ENCODE measurements at regions not wholly inside any gene's neighbourhood (a gene's known extent, or its start where the extent isn't known, plus 50 kb on each side); places are given as distances from the start of the nearest gene placed in this dataset.

GRCh38 chr6:14272737-14273085, 155.1 kb downstream of the CD83 start:
- Histone ChIP-seq H3K4me3 (ENCODE audit: low read length) (no peak overlapping the region), H3K27ac (ENCODE audit: low read depth, low read length) (no peak overlapping the region), H3K4me1 (ENCODE audit: control insufficient read depth in 2 of 2, insufficient read depth in 2 of 2, low read length in 2 of 2) (peaks cover 17 to 52% of the 10 kb centered on the region in 2 donors), H3K9me3 (ENCODE audit: control insufficient read depth in 2 of 3, low read length in 3 of 3) (no peaks in the 10 kb centered on the region), H3K36me3 (ENCODE audit: control insufficient read depth in 2 of 3, insufficient read depth in 3 of 3, low read length in 3 of 3) (no peaks in the 10 kb centered on the region), H3K27me3 (ENCODE audit: control insufficient read depth in 2 of 2, insufficient read depth in 2 of 2, low read length in 2 of 2) (no peaks in the 10 kb centered on the region)
- ChIA-PET CTCF (no interaction called here), POLR2A (no interaction called here)
- no peak overlapping the region for H3K4me3 Mint-ChIP-seq
- peaks cover 0 to 11% (median 0%) of the 10 kb centered on the region in 5 donors for H3K36me3 Mint-ChIP-seq
- peaks cover 39 to 77% (median 64%) of the 10 kb centered on the region in 7 donors for H3K4me1 Mint-ChIP-seq
- ATAC-seq, result no peak
- H3K27ac Mint-ChIP-seq, result peak overlapping the region in 3 of 9 donors; percentile 11 to 53 (median 16)
- no peaks in the 10 kb centered on the region for H3K27me3 Mint-ChIP-seq
- intact Hi-C loops (cut with micrococcal nuclease), result loop anchor here (10.0 kb wide), 4 partner anchors 158 to 1862 kb away; partner anchors contain the start of gene CD83 (in 1 of the 2)
- H3K9me3 Mint-ChIP-seq, result peaks cover 0 to 10% (median 3%) of the 10 kb centered on the region in 11 donors
- no peak for DNase-seq

- DNase-seq (no peak), ATAC-seq (no peak)
- H3K4me1 ChIP-seq (ENCODE audit: control insufficient read depth in 2 of 2, insufficient read depth in 2 of 2, low read length in 2 of 2), result peaks cover 20 to 56% of the 10 kb centered on the region in 2 donors
- peak overlapping the region in 3 of 9 donors; percentile 11 to 53 (median 16) for H3K27ac Mint-ChIP-seq
- H3K27me3 ChIP-seq (ENCODE audit: control insufficient read depth in 2 of 2, insufficient read depth in 2 of 2, low read length in 2 of 2), result no peaks in the 10 kb centered on the region
- H3K36me3 ChIP-seq (ENCODE audit: control insufficient read depth in 2 of 3, insufficient read depth in 3 of 3, low read length in 3 of 3), result no peaks in the 10 kb centered on the region
- H3K4me3 Mint-ChIP-seq, result no peak overlapping the region
- H3K27ac ChIP-seq (ENCODE audit: low read depth, low read length), result no peak overlapping the region
- no peaks in the 10 kb centered on the region for H3K27me3 Mint-ChIP-seq
- peaks cover 0 to 10% (median 3%) of the 10 kb centered on the region in 11 donors for H3K9me3 Mint-ChIP-seq
- no peaks in the 10 kb centered on the region for H3K9me3 ChIP-seq (ENCODE audit: control insufficient read depth in 2 of 3, low read length in 3 of 3)
- intact Hi-C loops (cut with micrococcal nuclease), result loop anchor here (10.0 kb wide), 4 partner anchors 158 to 1862 kb away; partner anchors contain the start of gene CD83 (in 1 of the 2)
- no peak overlapping the region for H3K4me3 ChIP-seq (ENCODE audit: low read length)
- CTCF ChIA-PET, result no interaction called here
- peaks cover 43 to 81% (median 69%) of the 10 kb centered on the region in 7 donors for H3K4me1 Mint-ChIP-seq
- H3K36me3 Mint-ChIP-seq, result peaks cover 0 to 11% (median 0%) of the 10 kb centered on the region in 5 donors
- POLR2A ChIA-PET, result no interaction called here
Measured at GRCh38 chr6:14273191-14273590, 155.6 kb downstream of the CD83 start.

- Mint-ChIP-seq H3K36me3 (peaks cover 0 to 11% (median 0%) of the 10 kb centered on the region in 5 donors), H3K27ac (peak overlapping the region in 6 of 9 donors; percentile 0 to 93 (median 44)), H3K4me3 (peak overlapping the region in 2 of 10 donors; percentile 45 to 96), H3K27me3 (no peaks in the 10 kb centered on the region), H3K9me3 (peaks cover 0 to 10% (median 3%) of the 10 kb centered on the region in 11 donors), H3K4me1 (peaks cover 44 to 84% (median 70%) of the 10 kb centered on the region in 7 donors)
- no peaks in the 10 kb centered on the region for H3K36me3 ChIP-seq (ENCODE audit: control insufficient read depth in 2 of 3, insufficient read depth in 3 of 3, low read length in 3 of 3)
- H3K27me3 ChIP-seq (ENCODE audit: control insufficient read depth in 2 of 2, insufficient read depth in 2 of 2, low read length in 2 of 2), result no peaks in the 10 kb centered on the region
- H3K9me3 ChIP-seq (ENCODE audit: control insufficient read depth in 2 of 3, low read length in 3 of 3), result no peaks in the 10 kb centered on the region
- no peak overlapping the region for H3K27ac ChIP-seq (ENCODE audit: low read depth, low read length)
- no peak for ATAC-seq
- peaks cover 20 to 60% of the 10 kb centered on the region in 2 donors for H3K4me1 ChIP-seq (ENCODE audit: control insufficient read depth in 2 of 2, insufficient read depth in 2 of 2, low read length in 2 of 2)
- H3K4me3 ChIP-seq (ENCODE audit: low read length), result no peak overlapping the region
- DNase-seq, result no peak
- POLR2A ChIA-PET, result no interaction called here
- CTCF ChIA-PET, result no interaction called here
- intact Hi-C loops (cut with micrococcal nuclease), result loop anchor here (10.0 kb wide), 4 partner anchors 159 to 1861 kb away; partner anchors contain the start of gene CD83 (in 1 of the 2)
Measured at GRCh38 chr6:14274016-14274415, 156.4 kb downstream of the CD83 start.

- CTCF ChIA-PET, result interaction anchor here (0.7 kb wide), 1 partner anchor 63 kb away, joined by 4 read pairs; no protein-coding TSS in a partner anchor
Measured at GRCh38 chr6:14274546-14275492, 157.2 kb downstream of the CD83 start.

GRCh38 chr6:14275493-14275851, 157.9 kb downstream of the CD83 start:
- peaks cover 0 to 17% (median 0%) of the 10 kb centered on the region in 5 donors for H3K36me3 Mint-ChIP-seq
- no peak for ATAC-seq

More at GRCh38 chr6:14274546-14275492, 157.2 kb downstream of the CD83 start:
- H3K27me3 Mint-ChIP-seq, result no peaks in the 10 kb centered on the region
- H3K4me1 ChIP-seq (ENCODE audit: control insufficient read depth in 2 of 2, insufficient read depth in 2 of 2, low read length in 2 of 2), result peaks cover 20 to 56% of the 10 kb centered on the region in 2 donors
- no peaks in the 10 kb centered on the region for H3K27me3 ChIP-seq (ENCODE audit: control insufficient read depth in 2 of 2, insufficient read depth in 2 of 2, low read length in 2 of 2)
- peak overlapping the region in 8 of 10 donors; percentile 31 to 96 (median 74) for H3K4me3 Mint-ChIP-seq
- H3K9me3 Mint-ChIP-seq, result peaks cover 0 to 10% (median 3%) of the 10 kb centered on the region in 11 donors
- DNase-seq (no peak), ATAC-seq (no peak)
- H3K4me1 Mint-ChIP-seq, result peaks cover 42 to 80% (median 67%) of the 10 kb centered on the region in 7 donors
- intact Hi-C loops (cut with micrococcal nuclease), result loop anchor here (5.0 to 10.0 kb wide), 9 partner anchors 48 to 1860 kb away; partner anchors contain the start of genes CD83 (in 1 of the 2) and JARID2 (in 1 of the 2)
- H3K9me3 ChIP-seq (ENCODE audit: control insufficient read depth in 2 of 3, low read length in 3 of 3), result no peaks in the 10 kb centered on the region
- H3K36me3 ChIP-seq (ENCODE audit: control insufficient read depth in 2 of 3, insufficient read depth in 3 of 3, low read length in 3 of 3), result no peaks in the 10 kb centered on the region
- POLR2A ChIA-PET, result interaction anchor here (1.1 to 1.3 kb wide), 2 partner anchors 63 to 361 kb away, joined by 3 read pairs; no protein-coding TSS in a partner anchor
- H3K27ac ChIP-seq (ENCODE audit: low read depth, low read length), result no peak overlapping the region
- peaks cover 0 to 11% (median 0%) of the 10 kb centered on the region in 5 donors for H3K36me3 Mint-ChIP-seq
- no peak overlapping the region for H3K4me3 ChIP-seq (ENCODE audit: low read length)
- H3K27ac Mint-ChIP-seq, result peak overlapping the region in 7 of 9 donors; percentile 30 to 97 (median 88)

DNA sequence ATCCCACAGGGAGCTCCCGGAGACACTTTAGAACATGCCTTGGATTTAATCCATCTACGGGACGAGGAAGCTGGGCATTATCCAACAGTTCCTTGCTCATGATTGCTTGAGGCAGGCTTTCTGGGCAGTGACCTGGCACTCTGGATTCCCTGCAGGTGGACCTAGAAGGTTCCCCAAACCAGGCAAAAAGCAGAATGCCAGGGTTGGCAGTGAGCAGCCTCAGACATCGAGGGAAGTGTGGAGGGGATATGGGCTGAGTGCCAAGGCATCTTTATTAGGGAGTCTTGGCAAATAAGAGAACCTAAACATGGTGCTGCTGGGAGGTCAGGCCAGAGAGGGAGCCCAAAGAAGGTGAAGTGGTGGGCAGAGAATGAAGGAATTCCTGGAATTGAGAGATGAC, 158.5 kb downstream of the CD83 start:
- Histone ChIP-seq H3K4me3 (ENCODE audit: low read length) (peak overlapping the region; percentile 34), H3K4me1 (ENCODE audit: control insufficient read depth in 2 of 2, insufficient read depth in 2 of 2, low read length in 2 of 2) (peaks cover 20 to 46% of the 10 kb centered on the region in 2 donors), H3K27ac (ENCODE audit: low read depth, low read length) (no peak overlapping the region), H3K9me3 (ENCODE audit: control insufficient read depth in 2 of 3, low read length in 3 of 3) (peaks cover 0 to 5% (median 0%) of the 10 kb centered on the region in 3 experiments), H3K27me3 (ENCODE audit: control insufficient read depth in 2 of 2, insufficient read depth in 2 of 2, low read length in 2 of 2) (no peaks in the 10 kb centered on the region), H3K36me3 (ENCODE audit: control insufficient read depth in 2 of 3, insufficient read depth in 3 of 3, low read length in 3 of 3) (no peaks in the 10 kb centered on the region)
- intact Hi-C loops (cut with micrococcal nuclease), result loop anchor here (2.0 to 10.0 kb wide), 12 partner anchors 49 to 1859 kb away; partner anchors contain the start of genes CD83 (in 1 of the 2) and JARID2 (in 1 of the 2)
- Mint-ChIP-seq H3K36me3 (peaks cover 0 to 15% (median 0%) of the 10 kb centered on the region in 5 donors), H3K9me3 (peaks cover 0 to 16% (median 3%) of the 10 kb centered on the region in 11 donors), H3K4me1 (peaks cover 33 to 68% (median 60%) of the 10 kb centered on the region in 7 donors), H3K4me3 (peak overlapping the region; percentile 12 to 96 (median 76)), H3K27me3 (no peaks in the 10 kb centered on the region), H3K27ac (peak overlapping the region; percentile 82 to 97 (median 91))
- ChIA-PET CTCF (interaction anchor here (1.7 kb wide), 1 partner anchor 65 kb away, joined by 8 read pairs; no protein-coding TSS in a partner anchor), POLR2A (interaction anchor here (1.1 to 1.9 kb wide), 4 partner anchors 15 to 973 kb away, joined by 3 to 6 read pairs (median 3); no protein-coding TSS in a partner anchor)
- DNase-seq (no peak), ATAC-seq (no peak)

More at GRCh38 chr6:14275493-14275851, 157.9 kb downstream of the CD83 start:
- peaks cover 0 to 5% (median 0%) of the 10 kb centered on the region in 3 experiments for H3K9me3 ChIP-seq (ENCODE audit: control insufficient read depth in 2 of 3, low read length in 3 of 3)
- H3K4me3 ChIP-seq (ENCODE audit: low read length), result no peak overlapping the region
- H3K27me3 Mint-ChIP-seq, result no peaks in the 10 kb centered on the region
- no peaks in the 10 kb centered on the region for H3K27me3 ChIP-seq (ENCODE audit: control insufficient read depth in 2 of 2, insufficient read depth in 2 of 2, low read length in 2 of 2)
- peaks cover 20 to 52% of the 10 kb centered on the region in 2 donors for H3K4me1 ChIP-seq (ENCODE audit: control insufficient read depth in 2 of 2, insufficient read depth in 2 of 2, low read length in 2 of 2)
- ChIA-PET POLR2A (interaction anchor here (1.1 to 1.3 kb wide), 2 partner anchors 64 to 360 kb away, joined by 3 read pairs; no protein-coding TSS in a partner anchor), CTCF (no interaction called here)
- H3K27ac ChIP-seq (ENCODE audit: low read depth, low read length), result no peak overlapping the region
- intact Hi-C loops (cut with micrococcal nuclease), result loop anchor here (5.0 to 10.0 kb wide), 9 partner anchors 48 to 1859 kb away; partner anchors contain the start of genes CD83 (in 1 of the 2) and JARID2 (in 1 of the 2)
- no peak for DNase-seq
- no peaks in the 10 kb centered on the region for H3K36me3 ChIP-seq (ENCODE audit: control insufficient read depth in 2 of 3, insufficient read depth in 3 of 3, low read length in 3 of 3)
- peak overlapping the region; percentile 6 to 97 (median 86) for H3K27ac Mint-ChIP-seq
- peak overlapping the region in 9 of 10 donors; percentile 29 to 96 (median 73) for H3K4me3 Mint-ChIP-seq
- peaks cover 0 to 16% (median 3%) of the 10 kb centered on the region in 11 donors for H3K9me3 Mint-ChIP-seq
- H3K4me1 Mint-ChIP-seq, result peaks cover 37 to 74% (median 66%) of the 10 kb centered on the region in 7 donors

All from naive thymus-derived CD4-positive, alpha-beta T cell (primary cell).